ENCODE measurements at regions not wholly inside any gene's neighbourhood (a gene's known extent, or its start where the extent isn't known, plus 50 kb on each side); places are given as distances from the start of the nearest gene placed in this dataset.

DNA sequence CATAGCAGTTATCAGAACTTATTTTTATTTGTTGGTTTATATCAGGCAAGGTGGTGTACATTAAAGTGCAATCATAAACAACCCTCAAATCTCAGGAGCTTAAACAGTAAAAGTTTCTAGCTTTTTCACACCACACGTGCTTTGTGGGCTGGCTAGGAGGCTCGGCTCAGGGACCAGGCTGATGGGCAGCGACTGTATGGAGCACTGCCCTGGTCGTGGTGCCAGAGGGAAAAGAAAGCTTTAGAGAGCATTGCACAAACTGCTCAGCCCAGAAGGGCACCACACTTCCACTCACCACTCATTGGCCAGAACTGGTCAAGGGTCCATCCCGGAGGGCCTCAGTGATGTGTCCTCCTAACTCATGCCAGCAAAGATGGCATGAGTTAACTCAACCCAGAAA is 123.2 kb downstream of the AQP9 start:
- Histone ChIP-seq H3K9me3 (no peaks in the 10 kb centered on the region), H3K36me3 (no peaks in the 10 kb centered on the region), H3K4me1 (no peaks in the 10 kb centered on the region), H3K27me3 (no peaks in the 10 kb centered on the region), H3K27ac (no peak overlapping the region), H3K4me3 (no peak overlapping the region)
- no peak for DNase-seq
- WGBS, 5 donors = 66 to 94% (median 87%) methylated on average over 5 of the region's 5 CpGs
- TF ChIP-seq, protein P1, sequence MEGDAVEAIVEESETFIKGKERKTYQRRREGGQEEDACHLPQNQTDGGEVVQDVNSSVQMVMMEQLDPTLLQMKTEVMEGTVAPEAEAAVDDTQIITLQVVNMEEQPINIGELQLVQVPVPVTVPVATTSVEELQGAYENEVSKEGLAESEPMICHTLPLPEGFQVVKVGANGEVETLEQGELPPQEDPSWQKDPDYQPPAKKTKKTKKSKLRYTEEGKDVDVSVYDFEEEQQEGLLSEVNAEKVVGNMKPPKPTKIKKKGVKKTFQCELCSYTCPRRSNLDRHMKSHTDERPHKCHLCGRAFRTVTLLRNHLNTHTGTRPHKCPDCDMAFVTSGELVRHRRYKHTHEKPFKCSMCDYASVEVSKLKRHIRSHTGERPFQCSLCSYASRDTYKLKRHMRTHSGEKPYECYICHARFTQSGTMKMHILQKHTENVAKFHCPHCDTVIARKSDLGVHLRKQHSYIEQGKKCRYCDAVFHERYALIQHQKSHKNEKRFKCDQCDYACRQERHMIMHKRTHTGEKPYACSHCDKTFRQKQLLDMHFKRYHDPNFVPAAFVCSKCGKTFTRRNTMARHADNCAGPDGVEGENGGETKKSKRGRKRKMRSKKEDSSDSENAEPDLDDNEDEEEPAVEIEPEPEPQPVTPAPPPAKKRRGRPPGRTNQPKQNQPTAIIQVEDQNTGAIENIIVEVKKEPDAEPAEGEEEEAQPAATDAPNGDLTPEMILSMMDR (IDR thresholded peaks at IDR 0.05) = no peak
- TF ChIP-seq EP300 (IDR thresholded peaks at IDR 0.05) = no peak
- no peak for TF ChIP-seq POLR2AphosphoS5 (IDR thresholded peaks at IDR 0.05)
- TF ChIP-seq POLR2A (IDR thresholded peaks at IDR 0.05) = no peak
- intact Hi-C loops (cut with DNase I; ENCODE audit: low total_unique reads) = loop anchor here (10.0 kb wide), 1 partner anchor 493 kb away; no protein-coding TSS in a partner anchor

DNA sequence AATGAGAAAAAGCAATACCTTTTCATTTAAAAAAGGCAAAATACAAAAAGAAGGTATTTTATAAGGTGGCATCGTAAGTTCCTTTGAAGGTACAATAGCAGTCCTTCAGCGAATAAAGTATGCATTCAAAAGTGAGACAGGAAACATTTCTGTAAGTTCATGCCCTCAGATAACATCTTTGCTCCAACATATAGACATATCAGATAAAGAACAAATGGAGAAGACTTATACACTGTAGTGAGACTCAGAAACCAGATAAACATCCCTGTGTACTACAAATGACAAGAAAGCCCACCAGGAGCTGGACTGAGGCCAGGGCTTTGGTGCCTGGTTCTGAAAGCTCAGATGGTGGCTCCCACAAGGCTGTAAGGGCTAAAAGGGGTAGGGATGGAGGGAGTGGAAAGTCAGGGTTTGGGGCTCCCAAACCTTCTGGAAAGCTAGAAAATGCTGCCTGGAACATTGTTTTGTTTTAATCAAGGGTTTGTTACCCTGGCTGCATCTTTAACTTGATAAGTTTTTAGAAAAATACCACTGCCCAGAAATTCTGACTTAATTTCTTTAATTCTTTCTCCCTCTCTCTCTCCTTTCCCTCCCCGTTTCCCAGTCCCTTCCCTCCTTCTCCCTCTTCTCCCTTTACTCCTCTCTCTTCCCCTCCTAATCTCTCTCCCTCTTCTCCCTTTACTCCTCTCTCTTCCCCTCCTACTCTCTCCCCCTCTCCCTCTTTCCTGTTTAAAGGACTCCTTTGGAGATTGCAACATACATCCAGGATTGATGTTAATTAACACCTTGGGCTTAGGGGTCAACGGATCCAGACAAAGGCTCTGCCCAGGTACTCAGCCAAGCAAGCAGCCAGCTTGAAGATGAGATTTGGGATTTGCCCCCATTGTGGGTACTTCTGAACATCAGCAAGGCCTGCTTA is 126.1 kb downstream of the AQP9 start:
- H3K27ac ChIP-seq = no peak overlapping the region
- DNase-seq = no peak
- intact Hi-C loops (cut with DNase I; ENCODE audit: low total_unique reads) = loop anchor here (10.0 kb wide), 1 partner anchor 490 kb away; no protein-coding TSS in a partner anchor
- no peak for TF ChIP-seq POLR2AphosphoS5 (IDR thresholded peaks at IDR 0.05)
- no peak for TF ChIP-seq POLR2A (IDR thresholded peaks at IDR 0.05)
- no peaks in the 10 kb centered on the region for H3K27me3 ChIP-seq
- no peaks in the 10 kb centered on the region for H3K9me3 ChIP-seq
- no peak overlapping the region for H3K4me3 ChIP-seq
- H3K4me1 ChIP-seq = no peaks in the 10 kb centered on the region
- H3K36me3 ChIP-seq = no peaks in the 10 kb centered on the region
- WGBS, 5 donors = 67 to 76% (median 72%) methylated on average over 4 of the region's 4 CpGs

DNA sequence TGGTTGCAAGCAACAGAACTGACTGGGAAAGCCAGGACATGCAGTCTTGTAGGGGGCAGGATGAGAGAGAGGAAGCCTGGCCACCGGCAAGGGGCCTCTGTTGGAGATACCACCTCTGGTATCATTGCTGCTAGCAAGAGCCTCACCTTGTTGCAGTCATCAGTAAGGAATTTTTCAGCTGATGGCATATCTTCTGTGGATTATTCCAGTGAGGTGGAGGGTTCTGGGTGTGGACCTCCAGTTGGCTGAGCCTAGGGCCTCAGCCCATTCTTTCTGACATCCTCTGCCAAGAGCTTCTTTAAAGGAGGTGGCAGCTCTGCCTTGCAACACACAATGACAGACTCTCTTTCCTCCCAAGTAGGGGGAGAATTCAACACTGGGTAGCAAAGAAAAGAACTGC is 128.9 kb downstream of the AQP9 start:
- no peaks in the 10 kb centered on the region for H3K36me3 ChIP-seq
- 57 to 78% (median 77%) methylated on average over 1 of the region's 1 CpG for WGBS, 5 donors
- H3K4me3 ChIP-seq = no peak overlapping the region
- no peaks in the 10 kb centered on the region for H3K27me3 ChIP-seq
- peaks cover 0 to 3% (median 0%) of the 10 kb centered on the region in 4 donors for H3K4me1 ChIP-seq
- no peak for TF ChIP-seq POLR2A (IDR thresholded peaks at IDR 0.05)
- TF ChIP-seq EP300 (IDR thresholded peaks at IDR 0.05) = no peak
- TF ChIP-seq POLR2AphosphoS5 (IDR thresholded peaks at IDR 0.05) = no peak
- TF ChIP-seq, protein P1 (IDR thresholded peaks at IDR 0.05) = no peak
- H3K27ac ChIP-seq = no peak overlapping the region
- intact Hi-C loops (cut with DNase I; ENCODE audit: low total_unique reads) = loop anchor here (10.0 kb wide), 1 partner anchor 488 kb away; no protein-coding TSS in a partner anchor
- no peak for DNase-seq
- H3K9me3 ChIP-seq = peaks cover 0 to 12% (median 3%) of the 10 kb centered on the region in 4 donors

DNA sequence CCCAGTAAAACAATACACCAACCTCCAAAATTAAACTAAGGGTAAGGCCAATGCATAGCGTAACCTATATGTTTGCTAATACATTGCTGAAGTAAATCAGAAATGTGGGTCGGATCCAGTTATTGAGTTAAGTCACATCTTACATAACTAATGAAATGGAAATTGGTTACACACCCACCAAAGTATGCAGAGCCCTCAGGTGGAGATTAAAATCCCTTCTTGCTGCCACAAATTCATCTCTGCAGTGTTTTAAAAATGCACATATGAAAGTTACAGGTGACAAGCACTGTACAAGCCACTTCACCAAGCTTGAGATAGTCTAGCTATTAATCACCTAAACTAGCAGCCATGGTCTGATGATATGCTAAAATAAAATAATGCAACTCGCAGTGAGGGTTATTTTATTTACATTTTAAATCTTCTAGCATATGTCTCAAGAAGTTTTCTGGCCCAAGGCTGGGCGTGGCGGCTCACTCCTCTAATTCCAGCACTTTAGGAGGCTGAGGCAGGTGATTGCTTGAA is 130.6 kb downstream of the AQP9 start:
- intact Hi-C loops (cut with DNase I; ENCODE audit: low total_unique reads) = loop anchor here (10.0 kb wide), 1 partner anchor 486 kb away; no protein-coding TSS in a partner anchor
- Histone ChIP-seq H3K9me3 (peaks cover 0 to 12% (median 3%) of the 10 kb centered on the region in 4 donors), H3K4me1 (peaks cover 0 to 3% (median 0%) of the 10 kb centered on the region in 4 donors), H3K4me3 (no peak overlapping the region), H3K27ac (no peak overlapping the region), H3K36me3 (no peaks in the 10 kb centered on the region), H3K27me3 (no peaks in the 10 kb centered on the region)
- TF ChIP-seq POLR2AphosphoS5 (IDR thresholded peaks at IDR 0.05) = no peak
- TF ChIP-seq, protein P1 (IDR thresholded peaks at IDR 0.05) = no peak
- no peak for TF ChIP-seq EP300 (IDR thresholded peaks at IDR 0.05)
- no peak for TF ChIP-seq POLR2A (IDR thresholded peaks at IDR 0.05)
- WGBS, 5 donors = 60 to 83% (median 74%) methylated on average over 5 of the region's 5 CpGs
- no peak for DNase-seq
